HepG2 (cell line): ENCODE measurements at regions not wholly inside any gene's neighbourhood (a gene's known extent, or its start where the extent isn't known, plus 50 kb on each side); places are given as distances from the start of the nearest gene placed in this dataset.

Source experiments
- ATAC-seq: fragments of 200-7000 bp; cut with Tn5 transposase; 3 replicates; pipeline ENCODE4 v1.9.1; 2020; ENCODE audit warnings: mild to moderate bottlenecking, moderate library complexity
- BruUV-seq: library from RNA; stranded (reverse); fragments of 400-500 nt; replicated peaks from 2 replicates; lab custom pipeline; 2021; lab: Mats Ljungman, UMichigan
- CTCF ChIA-PET: fragments of 300-600 bp; formaldehyde crosslinking; extraction: SDS; loops from one replicate; lab custom pipeline; 2021; ENCODE audit warnings: low total read pairs, inconsistent platforms, low intra/inter-chr PET ratio; lab: Yijun Ruan, JAX
- POLR2A ChIA-PET: fragments of 350-600 bp; sonication (Branson Sonifier 250); formaldehyde crosslinking; loops from one replicate; lab custom pipeline; 2020; ENCODE audit warnings: antibody characterized with exemption, inconsistent platforms; lab: Yijun Ruan, JAX
- DNase-seq: peaks from one replicate; pipeline ENCODE4 v3.0.0-alpha.2; 2015; ENCODE audit warnings: low spot score
- FAIRE-seq: peaks from 3 replicates; lab custom pipeline; 2011; peaks lifted over from hg19 to GRCh38; lab: Jason Lieb, UNC
- H2AFZ ChIP-seq: one replicate; pipeline ENCODE4 v1.6.1; 2011; ENCODE audit warnings: low read length, inconsistent platforms
- H3K27ac ChIP-seq: fragments of 300-600 bp; 3 replicates; pipeline ENCODE4 v1.8.0; 2011; ENCODE audit warnings: mixed run types, mild to moderate bottlenecking, mixed read lengths, low read length, inconsistent platforms; ENCODE audit not compliant: insufficient read depth; ENCODE audit errors: extremely low read length
- H3K27me3 ChIP-seq, 2 experiments: fragments of 200-600 bp in 1 of 2; 2 replicates in 1 of 2; 3 replicates in 1 of 2; pipeline versions ENCODE4 v1.6.0 to v1.8.0; 2011; ENCODE audit warnings: low read length in 2 of 2, mild to moderate bottlenecking in 2 of 2, moderate library complexity in 2 of 2, inconsistent platforms in 1 of 2; ENCODE audit not compliant: insufficient read depth in 2 of 2, control insufficient read depth in 1 of 2
- H3K36me3 ChIP-seq, 2 experiments: fragments of 200-600 bp in 1 of 2; replicated peaks in 1 of 2; 2 replicates in 1 of 2; 3 replicates in 1 of 2; pipeline versions ENCODE4 v1.5.1 to v1.8.0; 2011; ENCODE audit warnings: low read length in 2 of 2, inconsistent platforms in 1 of 2; ENCODE audit not compliant: insufficient read depth in 2 of 2, control insufficient read depth in 1 of 2
- H3K4me1 ChIP-seq: 2 replicates; pipeline ENCODE4 v1.5.1; 2012; ENCODE audit warnings: low read length, inconsistent platforms; ENCODE audit not compliant: insufficient read depth
- H3K4me2 ChIP-seq: 2 replicates; pipeline ENCODE4 v1.6.0; 2011; ENCODE audit warnings: low read depth, low read length, inconsistent platforms
- H3K4me3 ChIP-seq, 3 experiments: fragments of 200-600 bp in 1 of 3; sonication (generic), shearing (Covaris generic) in 1 of 3; replicated peaks in 1 of 3; 2 replicates each; pipeline ENCODE4 v1.5.1; 2011 to 2016; ENCODE audit warnings: low read length in 3 of 3, inconsistent platforms in 2 of 3, low read depth in 2 of 3, mild to moderate bottlenecking in 2 of 3, control low read depth in 1 of 3, mixed read lengths in 1 of 3; ENCODE audit not compliant: insufficient read depth in 1 of 3
- H3K79me2 ChIP-seq: one replicate; pipeline ENCODE4 v1.6.1; 2011; ENCODE audit warnings: low read length, inconsistent platforms; ENCODE audit not compliant: insufficient read depth
- H3K9ac ChIP-seq: 2 replicates; pipeline ENCODE4 v1.6.0; 2011; ENCODE audit warnings: mild to moderate bottlenecking, low read depth, low read length, inconsistent platforms; ENCODE audit not compliant: insufficient read depth
- H3K9me3 ChIP-seq: 2 replicates; pipeline ENCODE4 v1.5.1; 2012; ENCODE audit warnings: mild to moderate bottlenecking, low read length
- H4K20me1 ChIP-seq: 2 replicates; pipeline ENCODE4 v1.6.0; 2011; ENCODE audit warnings: inconsistent platforms, mild to moderate bottlenecking, low read length, moderate library complexity; ENCODE audit not compliant: insufficient read depth
- ISX ChIP-seq: sonication (generic); formaldehyde crosslinking; conservative IDR thresholded peaks from 2 replicates; pipeline ENCODE4 v1.5.0; 2020; ENCODE audit warnings: missing genetic modification reagents
- KAT2B ChIP-seq: fragments of 150-350 bp; IDR thresholded peaks from 2 replicates; pipeline ENCODE4 v1.6.1; 2014; ENCODE audit warnings: low read depth, low read length, borderline replicate concordance
- KDM6A ChIP-seq: IDR thresholded peaks from 2 replicates; pipeline ENCODE4 v1.6.1; 2016; ENCODE audit warnings: low read depth
- MXD1 ChIP-seq: sonication (generic); formaldehyde crosslinking; IDR thresholded peaks from 2 replicates; pipeline ENCODE4 v1.4.0; 2020; ENCODE audit warnings: mild to moderate bottlenecking, missing genetic modification reagents
- SMARCE1 ChIP-seq: fragments of 450-650 bp; IDR thresholded peaks from 2 replicates; pipeline ENCODE4 v1.6.1; 2017; ENCODE audit warnings: borderline replicate concordance
- SNRNP70 ChIP-seq: fragments of 200-400 bp; formaldehyde crosslinking; IDR thresholded peaks from 2 replicates; pipeline ENCODE4 v1.6.1; 2017; ENCODE audit warnings: mild to moderate bottlenecking, low read depth, low read length, moderate library complexity
- TCF7L2 ChIP-seq: IDR thresholded peaks from 2 replicates; pipeline ENCODE4 v1.6.1; 2011; ENCODE audit warnings: mild to moderate bottlenecking, low read depth, low read length, moderate library complexity
- ZBTB1 ChIP-seq: sonication (generic); formaldehyde crosslinking; IDR thresholded peaks from 2 replicates; pipeline ENCODE4 v1.4.0; 2020; ENCODE audit warnings: missing genetic modification reagents, borderline replicate concordance
- ZNF263 ChIP-seq: sonication (generic); formaldehyde crosslinking; IDR thresholded peaks from 2 replicates; pipeline ENCODE4 v1.4.0; 2020; ENCODE audit warnings: missing genetic modification reagents
- ZNF383 ChIP-seq: sonication (generic); formaldehyde crosslinking; IDR thresholded peaks from 2 replicates; pipeline ENCODE4 v1.4.0; 2020; ENCODE audit warnings: missing genetic modification reagents, mild to moderate bottlenecking, borderline replicate concordance
- ZNF562 ChIP-seq: sonication (generic); formaldehyde crosslinking; IDR thresholded peaks from 2 replicates; pipeline ENCODE4 v1.8.0; 2022; ENCODE audit warnings: missing genetic modification reagents, borderline replicate concordance
- ZNF589 ChIP-seq: sonication (generic); formaldehyde crosslinking; conservative IDR thresholded peaks from 2 replicates; pipeline ENCODE4 v1.8.0; 2022; ENCODE audit warnings: mild to moderate bottlenecking, moderate library complexity, missing genetic modification reagents
- ZNF775 ChIP-seq: sonication (generic); formaldehyde crosslinking; IDR thresholded peaks from 2 replicates; pipeline ENCODE4 v1.4.0; 2020; ENCODE audit warnings: missing genetic modification reagents, mild to moderate bottlenecking, moderate library complexity, borderline replicate concordance
- ZNF83 ChIP-seq: sonication (generic); formaldehyde crosslinking; IDR thresholded peaks from 2 replicates; pipeline ENCODE4 v1.4.0; 2020; ENCODE audit warnings: missing genetic modification reagents, mild to moderate bottlenecking, borderline replicate concordance
- whole genome bisulfite sequencing: methylation state at CpG from one replicate; pipeline ENCODE4 v1.1.6; 2017; ENCODE audit warnings: low lambda C conversion rate; 5-methylcytosine and 5-hydroxymethylcytosine counted together
- in situ Hi-C: cut with HindIII; loops from 2 replicates; pipeline ENCODE4 v1.10.0; 2017; ENCODE audit warnings: low pct_unique_long_range_greater_than_20kb; ENCODE audit not compliant: extremely low pct_ligation_motif_present
- intact Hi-C: fragments of 100-400 bp; cut with micrococcal nuclease; formaldehyde crosslinking; loops from one replicate; pipeline ENCODE4 v1.10.0; 2022; ENCODE audit not compliant: unreplicated experiment

DNA sequence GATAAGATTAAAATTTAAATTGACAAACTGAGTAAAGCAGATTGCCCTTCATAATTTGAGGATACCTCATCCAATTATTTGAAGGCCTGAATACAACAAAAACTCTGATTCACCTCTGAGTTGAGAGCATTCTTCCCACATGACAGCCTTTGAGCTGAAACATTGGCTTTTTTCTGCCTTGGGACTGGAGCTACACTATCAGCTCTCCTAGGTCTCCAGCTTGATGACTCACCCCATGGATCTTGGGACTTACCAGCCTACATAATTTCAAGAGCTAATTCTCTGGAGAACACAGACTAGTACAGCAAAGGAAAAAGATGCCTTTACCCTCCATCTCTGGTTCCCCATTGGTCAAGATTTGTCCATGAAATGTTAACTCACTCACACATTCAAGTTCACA is 555.1 kb downstream of the FOXG1 start:
- H4K20me1 ChIP-seq = no peaks in the 10 kb centered on the region
- no peak overlapping the region for H3K4me2 ChIP-seq
- H3K27me3 ChIP-seq = no peaks in the 10 kb centered on the region
- POLR2A ChIA-PET = no interaction called here
- in situ Hi-C loops = no loop called here
- no peak overlapping the region for H3K27ac ChIP-seq
- H2AFZ ChIP-seq = no peak overlapping the region
- CTCF ChIA-PET = no interaction called here
- no peak overlapping the region for H3K4me3 ChIP-seq
- peaks cover 95% of the 10 kb centered on the region for H3K9me3 ChIP-seq
- H3K4me1 ChIP-seq = no peaks in the 10 kb centered on the region
- no peak for FAIRE-seq
- intact Hi-C loops = no loop called here
- DNase-seq = no peak
- no peaks in the 10 kb centered on the region for H3K36me3 ChIP-seq
- no peak overlapping the region for H3K9ac ChIP-seq
- no peak for TF ChIP-seq SNRNP70
- no peak for TF ChIP-seq ZNF83 (CRISPR knock-in tag)
- TF ChIP-seq MXD1 (CRISPR knock-in tag) = no peak
- TF ChIP-seq ZNF562 (CRISPR knock-in tag) = no peak
- TF ChIP-seq ZNF383 = no peak
- no peak for TF ChIP-seq SMARCE1
- ATAC-seq = no peak
- no TSS peak for BruUV-seq
- H3K79me2 ChIP-seq = no peaks in the 10 kb centered on the region

- in situ Hi-C loops = no loop called here
- no peak for FAIRE-seq
These were observed 573.0 kb downstream of the FOXG1 start for GRCh38 chr14:29339494-29340172.

More at GRCh38 chr14:29339494-29340172, 573.0 kb downstream of the FOXG1 start:
- no TSS peak for BruUV-seq
- Histone ChIP-seq H4K20me1 (no peaks in the 10 kb centered on the region), H3K79me2 (no peaks in the 10 kb centered on the region), H3K9me3 (peaks cover 89% of the 10 kb centered on the region), H3K9ac (no peak overlapping the region), H3K4me1 (no peaks in the 10 kb centered on the region), H3K4me3 (no peak overlapping the region), H3K27ac (no peak overlapping the region), H3K36me3 (no peaks in the 10 kb centered on the region), H2AFZ (no peak overlapping the region), H3K27me3 (no peaks in the 10 kb centered on the region), H3K4me2 (no peak overlapping the region)
- DNase-seq = no peak
- CTCF ChIA-PET = no interaction called here
- intact Hi-C loops = no loop called here
- 0 out of 2 replicates have a peak, but pooled peaks have one; percentile 38 for TF ChIP-seq TCF7L2
- TF ChIP-seq KDM6A (CRISPR knock-in tag) = no peak
- no peak for TF ChIP-seq ZNF589 (CRISPR knock-in tag)
- TF ChIP-seq ZNF775 = no peak
- no peak for TF ChIP-seq ZBTB1
- TF ChIP-seq KAT2B = no peak
- TF ChIP-seq ISX (CRISPR knock-in tag) = no peak
- no peak for TF ChIP-seq ZNF263
- ATAC-seq = no peak
- POLR2A ChIA-PET = no interaction called here
- WGBS = 28% methylated on average over 3 of the region's 3 CpGs
